ENCODE measurements at regions not wholly inside any gene's neighbourhood (a gene's known extent, or its start where the extent isn't known, plus 50 kb on each side); places are given as distances from the start of the nearest gene placed in this dataset.

GRCh38 chr22:48376936-48377712 is 1450.5 kb downstream of the BRD1 start:
- DNase-seq, result no peak

DNA sequence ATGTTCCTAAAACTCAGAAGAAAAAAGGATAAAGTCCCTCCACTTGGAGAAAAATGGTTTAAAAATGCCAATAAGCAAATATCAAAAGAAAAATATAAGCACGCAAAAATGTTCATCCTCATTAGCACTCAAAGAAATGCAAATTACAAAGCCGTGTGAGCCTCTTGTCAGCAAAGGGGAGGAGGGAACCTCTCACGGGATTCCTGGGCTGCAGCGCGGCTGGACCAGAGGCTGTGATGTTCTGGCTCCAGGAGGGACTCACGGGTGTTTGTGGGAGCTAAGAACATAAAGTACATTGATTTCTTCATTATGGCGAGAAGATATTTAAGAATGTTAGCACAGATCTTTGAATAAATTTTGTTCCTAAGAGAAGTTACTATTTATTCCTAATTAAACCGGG is 1451.2 kb downstream of the BRD1 start:
- DNase-seq, result no peak

DNA sequence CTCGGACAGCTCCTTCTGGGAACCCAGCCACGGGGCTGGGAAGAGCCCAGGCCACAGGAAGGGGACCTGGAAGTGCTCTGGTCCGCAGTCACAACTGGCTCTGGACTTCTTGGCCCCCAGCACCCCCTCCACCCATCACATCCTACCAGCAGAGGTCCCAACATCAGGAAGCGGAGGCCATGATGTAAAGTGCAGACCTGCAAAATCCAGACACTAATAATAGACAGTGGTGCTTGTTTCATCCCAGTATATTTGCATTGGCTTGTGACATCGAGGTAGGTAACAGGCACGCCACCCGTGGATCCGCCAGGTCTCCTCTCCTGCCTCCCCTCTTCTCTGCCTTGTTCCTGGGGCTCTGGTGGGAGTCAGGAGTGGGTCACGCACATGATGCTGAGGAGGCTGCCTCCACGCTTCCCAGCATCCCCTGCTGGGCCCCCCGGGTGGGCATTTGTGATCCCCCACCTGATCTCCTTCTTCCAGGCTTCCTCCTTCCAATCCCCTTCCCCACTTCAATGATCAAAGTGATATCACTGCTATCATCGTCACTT is 1454.0 kb downstream of the BRD1 start:
- DNase-seq, result no peak

DNA sequence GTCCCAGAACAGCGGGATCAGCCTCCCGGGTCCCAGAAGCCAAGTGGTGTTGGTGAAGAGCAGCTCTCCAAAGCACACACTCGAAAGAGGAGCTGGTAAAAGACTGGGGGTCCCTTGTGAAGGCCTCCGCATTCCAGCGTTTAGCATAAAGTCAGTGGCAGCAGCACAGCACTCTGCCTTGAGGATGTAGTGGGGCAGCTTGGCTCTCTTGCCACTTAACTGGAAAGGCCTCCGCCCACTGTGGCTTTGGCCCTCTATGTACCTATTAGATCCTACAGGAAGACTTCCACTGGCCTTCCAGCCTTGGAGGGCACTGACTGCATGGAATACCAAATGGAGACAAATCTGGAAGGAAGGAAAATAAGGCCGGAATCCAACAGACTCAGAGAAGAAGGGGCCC is 1455.3 kb downstream of the BRD1 start:
- no peak for DNase-seq

DNA sequence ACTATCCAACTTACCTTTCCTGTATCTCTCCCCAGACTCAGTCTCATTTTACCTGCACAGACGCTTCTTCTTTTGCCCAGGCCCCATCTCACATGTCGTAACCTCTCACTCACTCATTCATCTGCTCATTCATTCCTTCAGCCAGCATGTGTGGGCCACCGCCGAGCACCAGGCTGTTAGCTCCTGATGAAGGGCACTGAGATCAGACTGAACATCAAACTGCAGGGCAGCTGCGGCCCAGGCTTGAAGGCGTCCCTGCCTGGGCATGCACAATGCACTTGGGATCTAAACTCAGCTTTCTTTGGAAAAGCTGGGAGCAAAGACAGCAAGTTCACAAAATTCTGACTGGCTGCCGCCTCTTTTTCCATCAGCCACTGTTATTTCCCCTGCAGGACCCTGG is 1456.3 kb downstream of the BRD1 start:
- no peak for DNase-seq

DNA sequence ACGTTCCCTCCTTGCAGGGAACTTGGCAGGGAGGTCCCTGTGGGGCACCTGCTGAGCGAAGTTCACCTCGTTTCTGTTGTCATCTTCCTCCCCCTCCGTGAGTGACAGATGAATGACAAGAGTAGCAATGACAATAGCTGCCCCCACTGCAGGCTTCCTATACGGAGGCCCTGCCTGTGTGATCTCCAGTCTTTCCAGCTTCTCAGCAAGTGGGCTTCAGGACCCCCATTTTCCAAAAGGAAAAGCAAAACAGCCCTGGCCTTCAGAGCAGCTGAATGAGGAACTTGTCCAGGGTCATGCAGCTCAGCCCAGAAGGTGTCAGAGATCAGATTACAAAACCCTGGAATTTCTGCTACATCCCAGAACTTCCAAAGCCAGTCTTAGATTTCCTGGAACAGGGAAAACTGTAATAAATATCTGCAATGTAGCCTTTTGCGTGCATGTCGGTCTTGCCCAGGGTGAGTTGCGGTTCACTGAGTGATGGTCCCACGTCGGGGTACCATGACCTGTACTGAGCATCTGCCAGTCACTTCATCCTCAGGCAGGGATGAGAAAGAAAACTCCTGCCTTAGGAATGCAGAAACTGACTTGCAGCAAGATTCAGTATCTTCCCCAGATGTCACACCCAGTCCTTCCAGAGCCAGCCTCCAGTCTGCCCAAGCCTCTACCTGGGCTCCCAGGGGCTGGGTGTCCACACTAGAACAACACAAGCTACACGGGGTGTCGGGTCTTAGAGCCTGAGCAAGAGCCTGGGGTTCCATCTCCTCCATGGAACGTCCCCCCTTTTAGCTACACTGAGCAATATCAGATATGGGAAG is 1457.0 kb downstream of the BRD1 start:
- DNase-seq, result no peak

DNA sequence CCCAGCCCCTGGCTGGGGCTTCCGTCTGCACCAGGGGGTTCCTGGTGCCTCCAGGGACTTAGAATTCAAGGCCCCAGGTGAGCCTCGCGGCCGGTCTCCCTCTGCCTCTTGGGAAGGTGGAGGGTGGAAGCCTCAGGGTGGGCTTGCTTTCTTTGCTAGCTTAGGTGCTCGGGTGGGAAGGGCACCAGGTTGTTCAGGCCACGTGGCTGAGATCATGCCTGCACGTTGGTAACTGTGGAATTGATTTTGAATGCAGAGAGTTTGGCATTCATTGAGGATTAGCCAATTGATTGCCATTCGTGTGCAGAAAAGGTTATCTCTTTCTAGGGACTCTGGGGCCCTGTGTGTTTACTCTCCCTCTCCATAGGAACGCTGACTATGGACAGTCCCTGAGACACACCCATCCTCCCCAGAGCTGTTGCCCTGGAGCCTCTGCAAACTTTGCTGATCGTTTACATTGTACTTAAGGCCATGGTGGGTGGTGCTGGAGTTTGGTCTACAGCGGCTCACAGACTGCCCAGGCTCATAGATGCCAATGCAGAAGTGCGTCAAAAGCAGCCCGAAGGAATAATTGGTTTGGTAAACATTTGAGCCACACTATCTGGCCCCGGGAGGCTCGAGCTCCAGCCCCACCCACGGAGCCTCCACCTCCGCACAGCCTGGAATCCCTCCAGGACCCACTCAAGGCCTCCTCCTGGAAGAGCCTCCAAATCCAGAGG is 1457.7 kb downstream of the BRD1 start:
- no peak for DNase-seq

DNA sequence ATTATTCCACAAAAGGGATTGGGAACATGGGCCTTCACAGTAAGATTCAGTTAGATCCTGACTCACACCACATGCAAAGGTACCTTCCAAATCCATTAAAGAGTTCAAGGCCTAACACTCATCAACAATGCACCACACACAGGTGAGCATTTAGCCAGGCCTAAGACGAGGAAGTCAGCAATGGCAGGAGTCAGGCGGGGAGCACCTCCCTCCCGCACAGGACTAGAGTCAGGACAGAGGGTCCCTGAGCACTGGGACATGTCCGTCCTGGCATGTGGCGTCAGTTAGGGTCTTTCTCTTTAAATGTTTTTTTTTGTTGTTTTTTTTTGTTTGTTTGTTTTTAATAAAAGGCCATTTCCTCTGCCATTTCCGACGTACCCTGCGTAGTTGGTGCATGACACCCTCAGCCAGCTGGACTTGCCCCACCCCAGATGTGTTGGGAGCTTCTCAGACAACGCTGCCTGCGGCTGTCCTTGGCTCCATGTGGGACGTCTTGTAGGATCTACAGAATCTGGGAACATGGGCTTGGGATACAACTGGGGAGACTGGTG is 1458.6 kb downstream of the BRD1 start:
- no peak for DNase-seq

- no peak for DNase-seq
Observed at GRCh38 chr22:48367731-48368130, 1459.9 kb downstream of the BRD1 start.

- no peak for DNase-seq
Observed at GRCh38 chr22:48366591-48366990, 1461.1 kb downstream of the BRD1 start.

- no peak for DNase-seq
Observed at GRCh38 chr22:48366056-48366455, 1461.6 kb downstream of the BRD1 start.

- no peak for DNase-seq
Observed at GRCh38 chr22:48365386-48365785, 1462.3 kb downstream of the BRD1 start.

DNA sequence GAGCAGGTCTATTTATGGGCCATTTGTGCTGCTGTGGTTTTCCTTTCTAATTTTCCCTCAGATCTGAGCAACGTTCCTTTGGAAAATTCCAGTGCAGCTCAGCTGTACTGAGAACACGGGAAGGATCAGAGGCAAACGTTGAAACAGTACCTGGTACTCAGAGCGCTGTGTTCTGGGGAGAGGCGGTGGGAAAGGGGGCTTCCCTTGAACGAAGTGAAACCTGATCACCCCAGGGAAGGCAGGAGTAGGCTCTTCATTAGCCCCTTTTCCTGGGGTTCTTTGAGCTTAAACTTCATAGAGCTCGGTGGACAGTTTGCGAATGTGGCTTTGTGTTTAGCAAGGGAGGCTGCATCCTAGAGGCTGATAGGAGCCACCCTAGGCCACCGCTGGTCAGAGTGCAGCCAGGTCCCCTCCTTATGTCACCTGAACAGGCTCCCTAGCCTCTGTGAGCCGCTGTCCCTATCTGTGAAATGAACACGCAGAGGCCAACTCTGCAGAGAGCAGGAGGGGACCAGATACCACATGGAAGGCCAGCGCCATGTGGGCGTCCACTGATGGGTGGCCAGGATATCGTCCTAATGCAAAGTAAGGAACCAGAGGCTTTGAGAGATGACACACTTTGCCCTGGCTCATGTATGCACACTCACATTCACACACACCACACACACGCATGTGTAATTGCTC is 1464.8 kb downstream of the BRD1 start:
- no peak for DNase-seq

DNA sequence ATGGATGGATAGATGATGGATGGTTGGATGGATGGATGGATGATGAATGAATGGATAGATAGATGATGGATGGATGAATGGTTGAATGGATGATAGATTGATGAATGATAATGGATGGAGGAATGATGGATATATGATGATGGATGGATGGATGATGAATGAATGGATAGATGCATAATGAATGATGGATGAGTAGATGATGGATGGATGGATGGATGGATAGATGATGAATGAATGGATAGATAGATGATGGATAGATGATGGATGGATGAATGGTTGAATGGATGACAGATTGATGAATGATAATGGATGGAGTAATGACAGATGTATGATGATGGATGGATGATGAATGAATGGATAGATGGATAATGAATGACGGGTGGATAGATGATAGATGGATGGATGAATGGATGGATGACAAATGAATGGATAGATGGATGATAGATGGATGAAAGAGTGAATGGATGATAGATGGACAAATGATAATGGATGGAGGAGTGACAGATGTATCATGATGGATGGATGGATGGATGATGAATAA is 1466.5 kb downstream of the BRD1 start:
- no peak for DNase-seq

DNA sequence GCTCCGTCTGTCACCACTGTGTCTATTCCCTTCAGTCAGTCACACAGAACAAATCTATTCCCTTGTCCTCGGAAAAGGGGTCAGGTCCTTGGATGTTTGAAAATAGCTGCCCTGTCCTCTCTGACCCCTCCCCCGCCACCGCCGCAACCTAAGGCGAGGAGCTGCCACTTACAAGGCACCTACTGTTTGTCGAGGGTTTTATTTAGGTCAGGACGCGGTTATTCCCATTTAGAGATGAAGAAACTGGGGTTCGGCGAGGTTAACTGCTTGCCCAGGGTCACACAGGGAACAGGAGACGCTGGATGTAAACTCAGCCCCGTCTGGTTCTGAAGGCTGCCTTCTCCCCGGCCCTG is 1468.1 kb downstream of the BRD1 start:
- no peak for DNase-seq

- no peak for DNase-seq
Observed at GRCh38 chr22:48358886-48359612, 1468.6 kb downstream of the BRD1 start.

DNA sequence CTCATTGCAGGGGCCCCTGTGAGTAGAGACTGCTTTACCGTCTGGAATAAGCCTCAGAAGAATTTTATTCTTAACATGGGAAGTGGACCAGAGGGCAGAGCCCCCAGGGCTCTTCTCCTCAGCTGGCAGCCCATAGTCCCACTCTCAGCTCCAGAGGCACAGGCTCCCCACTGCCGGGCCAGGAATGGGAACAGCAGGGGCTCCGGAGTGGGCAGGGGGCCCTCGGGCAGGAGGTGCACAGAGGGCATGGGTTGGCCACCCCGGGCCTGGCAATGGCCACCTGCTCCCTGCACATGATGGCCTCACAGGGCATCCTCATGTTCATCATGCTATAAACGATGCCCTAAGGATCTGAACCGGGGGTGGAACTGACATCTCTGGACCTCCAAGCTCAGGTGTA is 1469.7 kb downstream of the BRD1 start:
- no peak for DNase-seq

- DNase-seq, result no peak
Observed at GRCh38 chr22:48357196-48357595, 1470.5 kb downstream of the BRD1 start.

DNA sequence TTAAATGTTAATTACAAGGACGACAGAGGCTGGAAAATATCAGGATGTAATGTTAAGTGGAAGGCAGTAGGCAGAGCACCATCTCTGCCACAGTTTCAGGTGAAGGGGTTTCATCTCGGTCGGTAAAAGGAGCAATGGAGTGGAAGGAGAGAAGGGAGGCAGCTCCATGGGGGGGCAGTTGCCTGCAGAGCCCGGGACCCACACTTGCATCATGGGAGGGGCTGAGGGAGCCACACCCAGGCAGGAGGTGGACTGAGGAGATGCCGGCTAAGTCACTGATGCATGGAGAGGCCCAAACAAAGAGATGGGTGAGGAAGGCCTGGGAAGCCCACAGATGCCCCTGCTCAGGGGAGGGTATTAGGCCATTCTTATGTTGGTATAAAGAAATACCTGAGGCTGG is 1470.9 kb downstream of the BRD1 start:
- no peak for DNase-seq

DNA sequence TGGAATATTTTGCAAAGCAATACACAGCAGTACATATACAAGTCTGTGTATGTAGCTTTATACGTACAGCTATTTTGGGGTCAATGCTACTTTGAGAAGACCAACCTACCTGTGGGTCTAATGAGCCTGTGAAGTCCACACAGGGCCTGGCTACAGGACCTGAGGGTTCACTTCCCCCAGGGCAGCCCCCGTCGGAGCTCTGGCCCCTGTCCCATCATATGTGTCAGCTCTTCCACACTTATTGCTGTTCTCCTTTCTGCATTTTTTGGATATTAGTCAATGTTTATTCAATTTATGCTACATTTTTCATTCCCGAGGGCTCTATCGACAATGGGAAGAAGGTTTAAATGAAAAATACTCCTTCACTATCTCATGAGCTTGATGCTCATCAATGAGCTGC is 1473.6 kb downstream of the BRD1 start:
- no peak for DNase-seq

DNA sequence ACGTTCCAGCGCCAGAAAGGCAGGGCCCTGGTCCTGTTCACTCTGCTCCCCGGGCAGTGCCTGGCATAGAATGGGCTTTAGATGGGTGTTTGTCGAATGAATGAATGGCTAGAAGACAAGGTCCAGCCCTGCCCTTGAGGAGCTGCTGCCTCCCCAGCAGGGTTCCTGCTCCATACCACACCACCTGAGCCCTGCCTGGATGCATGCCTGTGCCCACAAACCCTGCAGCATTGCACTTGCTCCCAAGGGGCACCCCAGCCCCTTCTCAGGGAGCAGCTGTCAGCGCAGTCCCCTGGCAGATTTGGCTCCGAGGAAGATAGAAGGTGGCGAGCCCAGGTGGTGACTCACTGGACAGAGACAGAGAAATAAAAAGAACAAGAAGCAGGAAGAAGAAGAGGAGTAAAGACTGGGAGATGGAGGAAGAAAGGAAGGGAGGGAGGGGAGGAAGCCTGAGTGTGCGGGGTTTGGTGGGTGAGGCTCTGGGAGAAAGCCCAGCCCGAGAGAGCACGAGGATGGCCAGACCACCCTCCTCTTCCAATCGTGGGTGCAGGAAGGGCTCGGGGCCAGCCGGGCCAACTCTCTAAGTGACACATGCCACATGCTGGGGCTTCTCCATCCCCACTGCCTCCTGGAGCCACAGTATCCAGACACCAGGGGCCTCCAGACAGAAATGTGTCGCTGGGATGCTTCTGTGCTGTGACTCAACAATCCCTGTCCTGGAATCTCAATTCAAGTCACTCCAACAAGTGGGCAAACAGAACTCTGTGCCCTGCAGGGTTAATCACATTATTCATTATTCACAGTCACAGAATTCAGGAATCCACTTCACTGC is 1474.3 kb downstream of the BRD1 start:
- DNase-seq, result no peak
